H1 (cell line): ENCODE measurements at regions not wholly inside any gene's neighbourhood (a gene's known extent, or its start where the extent isn't known, plus 50 kb on each side); places are given as distances from the start of the nearest gene placed in this dataset.

Experiments used
- CTCF ChIA-PET: fragments of 300-600 bp; sonication (Branson Sonifier 250); formaldehyde crosslinking; loops from one replicate; lab custom pipeline; 2021; ENCODE audit not compliant: partially characterized antibody; lab: Charles Lee
- POLR2A ChIA-PET: fragments of 300-600 bp; sonication (Branson Sonifier 250); formaldehyde crosslinking; loops from one replicate; lab custom pipeline; 2021; ENCODE audit warnings: inconsistent platforms; ENCODE audit not compliant: partially characterized antibody; lab: Charles Lee
- DNase-seq, 2 experiments: peaks; one replicate each; pipeline versions ENCODE4 v3.0.0 to v3.0.0-alpha.2; 2010 to 2022; ENCODE audit warnings: low spot score in 2 of 2, low read depth in 1 of 2, mixed read lengths in 1 of 2
- FAIRE-seq: peaks from 2 replicates; lab custom pipeline; 2011; peaks lifted over from hg19 to GRCh38; lab: Jason Lieb, UNC
- H2AFZ ChIP-seq: 2 replicates; pipeline ENCODE4 v1.8.1; 2012; ENCODE audit warnings: low read length, inconsistent platforms
- H2AK5ac ChIP-seq: 2 replicates; pipeline ENCODE4 v1.6.1; 2013; ENCODE audit warnings: low read depth, low read length
- H2BK120ac ChIP-seq: replicated peaks from 2 replicates; pipeline ENCODE3; 2013; ENCODE audit warnings: low read depth, low read length, inconsistent platforms
- H2BK12ac ChIP-seq: 2 replicates; pipeline ENCODE4 v1.6.1; 2013; ENCODE audit warnings: low read depth, low read length
- H2BK15ac ChIP-seq: 2 replicates; pipeline ENCODE4 v1.6.1; 2013; ENCODE audit warnings: low read length
- H2BK20ac ChIP-seq: 2 replicates; pipeline ENCODE4 v1.6.1; 2013; ENCODE audit warnings: low read length
- H2BK5ac ChIP-seq: 2 replicates; pipeline ENCODE4 v1.6.1; 2013; ENCODE audit warnings: low read depth, low read length
- H3K14ac ChIP-seq: 2 replicates; pipeline ENCODE4 v1.6.1; 2013; ENCODE audit warnings: inconsistent platforms; ENCODE audit not compliant: insufficient read length
- H3K18ac ChIP-seq: 2 replicates; pipeline ENCODE4 v1.6.1; 2013; ENCODE audit warnings: low read length; ENCODE audit errors: extremely low read depth
- H3K23ac ChIP-seq: 2 replicates; pipeline ENCODE4 v1.6.1; 2013; ENCODE audit warnings: inconsistent platforms; ENCODE audit not compliant: insufficient read length
- H3K23me2 ChIP-seq: 2 replicates; pipeline ENCODE4 v1.6.1; 2013; ENCODE audit warnings: low read depth, low read length
- H3K27ac ChIP-seq: 2 replicates; pipeline ENCODE4 v1.6.1; 2011; ENCODE audit warnings: low read depth, low read length, inconsistent platforms
- H3K27me3 ChIP-seq, 4 experiments: replicated peaks in 1 of 4; 1 replicate in 1 of 4; 2 replicates in 3 of 4; pipeline versions ENCODE4 v1.6.1 to v1.8.1; 2011 to 2013; ENCODE audit warnings: low read length in 3 of 4, mild to moderate bottlenecking in 3 of 4, inconsistent platforms in 2 of 4, mixed read lengths in 2 of 4, moderate library complexity in 1 of 4; ENCODE audit not compliant: control insufficient read depth in 3 of 4, insufficient read depth in 3 of 4; ENCODE audit errors: extremely low read depth in 1 of 4
- H3K36me3 ChIP-seq, 4 experiments: 2 replicates each; pipeline versions ENCODE4 v1.6.1 to v1.8.1; 2011 to 2013; ENCODE audit warnings: mild to moderate bottlenecking in 4 of 4, low read length in 3 of 4, moderate library complexity in 2 of 4, control low read depth in 1 of 4, inconsistent platforms in 1 of 4; ENCODE audit not compliant: insufficient read depth in 4 of 4, control insufficient read depth in 2 of 4
- H3K4ac ChIP-seq: replicated peaks from 2 replicates; pipeline ENCODE3; 2013; ENCODE audit warnings: low read length, low read depth, mixed read lengths, inconsistent platforms; ENCODE audit not compliant: insufficient read length
- H3K4me1 ChIP-seq, 4 experiments: replicated peaks in 1 of 4; 1 replicate in 1 of 4; 2 replicates in 3 of 4; pipeline versions ENCODE4 v1.6.1 to v1.8.1; 2011 to 2013; ENCODE audit warnings: low read length in 3 of 4, inconsistent platforms in 2 of 4, mixed read lengths in 1 of 4; ENCODE audit not compliant: insufficient read depth in 4 of 4, control insufficient read depth in 3 of 4
- H3K4me2 ChIP-seq, 2 experiments: 2 replicates each; pipeline versions ENCODE4 v1.6.1 to v1.8.1; 2011 to 2013; ENCODE audit warnings: low read depth in 2 of 2, low read length in 2 of 2, control low read depth in 1 of 2, inconsistent platforms in 1 of 2, mild to moderate bottlenecking in 1 of 2; ENCODE audit not compliant: insufficient read depth in 1 of 2
- H3K4me3 ChIP-seq, 4 experiments: fragments of 200-600, 300-600 bp in 1 of 4; sonication (generic), shearing (Covaris generic), sonication (Bioruptor Twin) in 1 of 4; 2 replicates each; pipeline versions ENCODE4 v1.5.1 to v1.8.1; 2011 to 2016; ENCODE audit warnings: low read length in 4 of 4, low read depth in 3 of 4, control low read depth in 2 of 4, inconsistent platforms in 2 of 4, mild to moderate bottlenecking in 2 of 4, mixed read lengths in 1 of 4, moderate library complexity in 1 of 4; ENCODE audit not compliant: insufficient read depth in 2 of 4; ENCODE audit errors: extremely low read depth in 1 of 4
- H3K56ac ChIP-seq: replicated peaks from 2 replicates; pipeline ENCODE3; 2013; ENCODE audit warnings: low read depth, mild to moderate bottlenecking, mixed read lengths, low read length, inconsistent platforms; ENCODE audit not compliant: insufficient read length
- H3K79me1 ChIP-seq: 2 replicates; pipeline ENCODE4 v1.6.1; 2013; ENCODE audit warnings: low read depth, low read length, control low read depth
- H3K79me2 ChIP-seq, 2 experiments: 2 replicates each; pipeline versions ENCODE4 v1.6.1 to v1.8.1; 2012 to 2013; ENCODE audit warnings: low read length in 2 of 2, mild to moderate bottlenecking in 2 of 2, inconsistent platforms in 1 of 2; ENCODE audit not compliant: insufficient read depth in 2 of 2, control insufficient read depth in 1 of 2
- H3K9ac ChIP-seq, 4 experiments: replicated peaks in 1 of 4; 1 replicate in 1 of 4; 2 replicates in 3 of 4; pipeline versions ENCODE4 v1.6.1 to v1.8.1; 2011 to 2013; ENCODE audit warnings: low read depth in 3 of 4, low read length in 3 of 4, control low read depth in 2 of 4, mild to moderate bottlenecking in 2 of 4, moderate library complexity in 2 of 4, inconsistent platforms in 1 of 4; ENCODE audit errors: extremely low read depth in 1 of 4
- H3K9me3 ChIP-seq, 2 experiments: 2 replicates each; pipeline versions ENCODE4 v1.6.1 to v1.8.1; 2012 to 2013; ENCODE audit warnings: mild to moderate bottlenecking in 2 of 2, moderate library complexity in 2 of 2, control low read depth in 1 of 2, inconsistent platforms in 1 of 2, low read depth in 1 of 2, low read length in 1 of 2, mixed read lengths in 1 of 2; ENCODE audit not compliant: insufficient read depth in 2 of 2
- H4K20me1 ChIP-seq, 2 experiments: replicated peaks in 1 of 2; 2 replicates each; pipeline versions ENCODE3 to v1.8.1; 2011 to 2013; ENCODE audit warnings: inconsistent platforms in 2 of 2, low read length in 2 of 2, mild to moderate bottlenecking in 1 of 2; ENCODE audit not compliant: insufficient read depth in 2 of 2, control insufficient read depth in 1 of 2
- H4K5ac ChIP-seq: 2 replicates; pipeline ENCODE4 v1.6.1; 2013; ENCODE audit warnings: low read length, low read depth, mixed read lengths, inconsistent platforms; ENCODE audit not compliant: insufficient read length
- H4K8ac ChIP-seq: 2 replicates; pipeline ENCODE4 v1.8.0; 2013; ENCODE audit warnings: mild to moderate bottlenecking, moderate library complexity, low read length, inconsistent platforms; ENCODE audit not compliant: insufficient read depth; ENCODE audit errors: extremely low read depth
- H4K91ac ChIP-seq: replicated peaks from 2 replicates; pipeline ENCODE3; 2013; ENCODE audit warnings: low read length, mixed read lengths, inconsistent platforms; ENCODE audit not compliant: insufficient read length
- BACH1 ChIP-seq: IDR thresholded peaks from 2 replicates; pipeline ENCODE4 v1.6.1; 2012; ENCODE audit warnings: low read length, improper control_type of control experiment
- BRCA1 ChIP-seq: IDR thresholded peaks from 2 replicates; pipeline ENCODE4 v1.6.1; 2012; ENCODE audit warnings: low read depth, low read length, improper control_type of control experiment
- CHD2 ChIP-seq: IDR thresholded peaks from 2 replicates; pipeline ENCODE4 v1.6.1; 2012; ENCODE audit warnings: low read length, improper control_type of control experiment
- HDAC6 ChIP-seq: IDR thresholded peaks from one replicate; pipeline ENCODE4 v1.7.1; 2012; ENCODE audit warnings: low read depth, mild to moderate bottlenecking, inconsistent platforms, low read length, moderate library complexity
- SP2 ChIP-seq: IDR thresholded peaks from 2 replicates; pipeline ENCODE4 v1.6.1; 2012; ENCODE audit warnings: mild to moderate bottlenecking, low read length, inconsistent platforms
- WGBS, 2 experiments: shearing (Covaris generic) in 1 of 2; methylation state at CpG; one replicate each; pipeline versions ENCODE4 v1.1.6 to v1.1.7; 2013 to 2015; ENCODE audit warnings: low lambda C conversion rate in 2 of 2, mixed read lengths in 2 of 2, inconsistent platforms in 1 of 2, low coverage in 1 of 2, missing lambda C conversion rate in 1 of 2; ENCODE audit not compliant: insufficient replicate concordance in 2 of 2, insufficient coverage in 1 of 2, insufficient read length in 1 of 2; ENCODE audit errors: extremely low coverage in 1 of 2, missing lambda C conversion rate in 1 of 2; 5-methylcytosine and 5-hydroxymethylcytosine counted together

GRCh38 chr22:49107961-49108530 lies 719.6 kb downstream of the BRD1 start:
- Histone ChIP-seq H3K9ac (no peak overlapping the region), H3K27ac (no peak overlapping the region), H2BK12ac (no peak overlapping the region), H3K4ac (no peak overlapping the region), H3K18ac (no peak overlapping the region), H3K79me1 (no peaks in the 10 kb centered on the region), H3K56ac (no peak overlapping the region)
- DNase-seq = no peak
- TF ChIP-seq SP2 = no peak
- TF ChIP-seq BACH1 = no peak
- TF ChIP-seq HDAC6 = no peak
- no peak for TF ChIP-seq BRCA1
- no peak for TF ChIP-seq CHD2
- TF ChIP-seq, all 59 proteins: peak for 0
- CTCF ChIA-PET = interaction anchor here (0.6 to 2.1 kb wide), 4 partner anchors 8 to 22 kb away, joined by 3 to 4 read pairs (median 3); no protein-coding TSS in a partner anchor
- no peak overlapping the region for H2BK20ac ChIP-seq
- H2BK120ac ChIP-seq = no peak overlapping the region
- FAIRE-seq = no peak
- no peak overlapping the region for H4K91ac ChIP-seq
- H3K4me2 ChIP-seq = no peak overlapping the region
- no peak overlapping the region for H2BK5ac ChIP-seq
- no peaks in the 10 kb centered on the region for H3K4me1 ChIP-seq
- no peak overlapping the region for H3K4me3 ChIP-seq
- H3K23ac ChIP-seq = no peak overlapping the region
- POLR2A ChIA-PET = no interaction called here
- H3K27me3 ChIP-seq = no peaks in the 10 kb centered on the region
- no peaks in the 10 kb centered on the region for H3K79me2 ChIP-seq
- H2BK15ac ChIP-seq = no peak overlapping the region
- H4K5ac ChIP-seq = no peak overlapping the region
- 94% methylated on average over 16 of the region's 16 CpGs; no CpG with 5 or more reads in 1 of the 2 experiments for WGBS, 2 experiments
- H3K36me3 ChIP-seq = no peaks in the 10 kb centered on the region
- no peaks in the 10 kb centered on the region for H3K9me3 ChIP-seq
- no peak overlapping the region for H2AFZ ChIP-seq
- H3K14ac ChIP-seq = no peak overlapping the region
- peaks cover 2% of the 10 kb centered on the region; the same call in 1 of the 2 replicates for H3K23me2 ChIP-seq
- H4K8ac ChIP-seq = no peak overlapping the region
- H2AK5ac ChIP-seq = no peak overlapping the region
- H4K20me1 ChIP-seq = peaks cover 0 to 2% of the 10 kb centered on the region in 2 experiments
